NB4 (cell line): ENCODE measurements at regions not wholly inside any gene's neighbourhood (a gene's known extent, or its start where the extent isn't known, plus 50 kb on each side); places are given as distances from the start of the nearest gene placed in this dataset.

Experiments
- DNase-seq: peaks from one replicate; pipeline ENCODE4 v3.0.0; 2010; ENCODE audit warnings: low read depth
- H3K4me3 ChIP-seq: one replicate; pipeline ENCODE4 v1.5.1; 2011; ENCODE audit warnings: mild to moderate bottlenecking, low read depth, low read length, moderate library complexity
- MYC ChIP-seq: IDR thresholded peaks from 2 replicates; pipeline ENCODE4 v1.6.1; 2011; ENCODE audit warnings: low read depth, low read length
- POLR2A ChIP-seq: IDR thresholded peaks from 2 replicates; pipeline ENCODE4 v1.6.1; 2011; ENCODE audit warnings: mild to moderate bottlenecking; ENCODE audit not compliant: insufficient read length; ENCODE audit errors: extremely low read depth
- TF ChIP-seq, protein P1 (sequence below): IDR thresholded peaks from one replicate; pipeline ENCODE4 v1.5.1; 2012; ENCODE audit warnings: low read depth, low read length
- TF ChIP-seq, protein P2 (sequence below): IDR thresholded peaks from 2 replicates; pipeline ENCODE4 v1.6.1; 2011; ENCODE audit warnings: low read depth, low read length

DNA sequence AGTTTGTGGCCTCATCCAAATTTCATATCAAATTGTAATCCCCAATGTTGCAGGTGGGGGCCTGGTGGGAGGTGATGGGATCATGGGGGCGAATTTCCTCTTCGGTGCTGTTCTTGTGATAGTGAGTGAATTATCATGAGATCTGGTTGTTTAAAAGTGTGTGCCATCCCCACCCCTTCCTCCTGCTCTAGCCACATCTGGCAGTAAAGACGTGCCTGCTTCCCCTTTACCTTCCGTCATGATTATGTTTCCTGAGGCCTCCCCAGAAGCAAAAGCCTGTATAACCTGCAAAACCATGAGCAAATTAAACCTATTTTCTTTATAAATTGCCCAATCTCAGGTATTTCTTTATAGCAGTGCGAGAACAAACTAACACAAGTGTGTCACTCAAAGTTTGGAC lies 71.0 kb upstream of the MOCS2 start:
- H3K4me3 ChIP-seq = no peak overlapping the region
- DNase-seq = no peak
- TF ChIP-seq MYC (no peak), POLR2A (no peak)
- TF ChIP-seq, protein P1, sequence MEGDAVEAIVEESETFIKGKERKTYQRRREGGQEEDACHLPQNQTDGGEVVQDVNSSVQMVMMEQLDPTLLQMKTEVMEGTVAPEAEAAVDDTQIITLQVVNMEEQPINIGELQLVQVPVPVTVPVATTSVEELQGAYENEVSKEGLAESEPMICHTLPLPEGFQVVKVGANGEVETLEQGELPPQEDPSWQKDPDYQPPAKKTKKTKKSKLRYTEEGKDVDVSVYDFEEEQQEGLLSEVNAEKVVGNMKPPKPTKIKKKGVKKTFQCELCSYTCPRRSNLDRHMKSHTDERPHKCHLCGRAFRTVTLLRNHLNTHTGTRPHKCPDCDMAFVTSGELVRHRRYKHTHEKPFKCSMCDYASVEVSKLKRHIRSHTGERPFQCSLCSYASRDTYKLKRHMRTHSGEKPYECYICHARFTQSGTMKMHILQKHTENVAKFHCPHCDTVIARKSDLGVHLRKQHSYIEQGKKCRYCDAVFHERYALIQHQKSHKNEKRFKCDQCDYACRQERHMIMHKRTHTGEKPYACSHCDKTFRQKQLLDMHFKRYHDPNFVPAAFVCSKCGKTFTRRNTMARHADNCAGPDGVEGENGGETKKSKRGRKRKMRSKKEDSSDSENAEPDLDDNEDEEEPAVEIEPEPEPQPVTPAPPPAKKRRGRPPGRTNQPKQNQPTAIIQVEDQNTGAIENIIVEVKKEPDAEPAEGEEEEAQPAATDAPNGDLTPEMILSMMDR = no peak
- TF ChIP-seq, protein P2, sequence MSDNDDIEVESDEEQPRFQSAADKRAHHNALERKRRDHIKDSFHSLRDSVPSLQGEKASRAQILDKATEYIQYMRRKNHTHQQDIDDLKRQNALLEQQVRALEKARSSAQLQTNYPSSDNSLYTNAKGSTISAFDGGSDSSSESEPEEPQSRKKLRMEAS = no peak

DNA sequence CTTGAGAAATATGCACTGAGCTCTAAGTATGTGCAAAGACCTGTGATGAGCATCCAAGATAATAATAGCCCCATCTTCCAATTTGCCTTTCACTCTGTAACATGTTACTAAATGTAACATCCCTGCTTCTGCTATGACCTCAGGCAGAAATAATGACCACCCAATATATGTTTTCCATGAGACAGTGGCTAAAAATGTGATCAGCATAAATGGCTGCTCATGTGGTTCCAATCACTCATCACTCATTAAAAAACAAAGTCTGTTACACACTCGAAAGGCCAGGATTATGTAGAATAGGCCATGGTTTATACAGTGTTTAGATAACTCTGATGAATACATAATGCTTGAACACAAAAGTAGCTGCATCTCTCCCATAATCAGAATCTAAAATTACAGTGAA lies 71.4 kb upstream of the MOCS2 start:
- DNase-seq = no peak
- no peak overlapping the region for H3K4me3 ChIP-seq
- TF ChIP-seq, protein P1 = no peak
- no peak for TF ChIP-seq POLR2A
- TF ChIP-seq, protein P2 = no peak

DNA sequence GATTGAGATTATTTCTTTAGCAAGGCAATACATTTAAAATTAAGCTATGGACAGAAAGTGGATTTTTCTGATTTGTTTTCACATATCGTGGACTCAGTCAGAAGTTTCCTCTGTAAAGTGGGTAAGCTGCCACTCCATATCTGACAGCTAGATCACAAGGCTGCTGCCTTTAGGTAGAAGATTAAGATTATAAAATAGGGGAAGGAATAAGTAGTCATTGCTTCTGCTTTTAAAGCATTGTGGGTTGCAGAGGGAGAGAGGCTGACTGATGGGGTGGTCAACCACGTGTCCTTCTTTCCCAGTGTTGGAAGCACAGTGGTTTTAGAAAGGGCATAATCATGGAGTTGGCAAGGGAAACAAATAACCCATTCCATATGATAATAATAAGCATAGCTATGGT lies 74.3 kb upstream of the MOCS2 start:
- DNase-seq = no peak
- no peak overlapping the region for H3K4me3 ChIP-seq
- TF ChIP-seq MYC (no peak), POLR2A (no peak)
- TF ChIP-seq, protein P1 = no peak
- TF ChIP-seq, protein P2 = no peak

DNA sequence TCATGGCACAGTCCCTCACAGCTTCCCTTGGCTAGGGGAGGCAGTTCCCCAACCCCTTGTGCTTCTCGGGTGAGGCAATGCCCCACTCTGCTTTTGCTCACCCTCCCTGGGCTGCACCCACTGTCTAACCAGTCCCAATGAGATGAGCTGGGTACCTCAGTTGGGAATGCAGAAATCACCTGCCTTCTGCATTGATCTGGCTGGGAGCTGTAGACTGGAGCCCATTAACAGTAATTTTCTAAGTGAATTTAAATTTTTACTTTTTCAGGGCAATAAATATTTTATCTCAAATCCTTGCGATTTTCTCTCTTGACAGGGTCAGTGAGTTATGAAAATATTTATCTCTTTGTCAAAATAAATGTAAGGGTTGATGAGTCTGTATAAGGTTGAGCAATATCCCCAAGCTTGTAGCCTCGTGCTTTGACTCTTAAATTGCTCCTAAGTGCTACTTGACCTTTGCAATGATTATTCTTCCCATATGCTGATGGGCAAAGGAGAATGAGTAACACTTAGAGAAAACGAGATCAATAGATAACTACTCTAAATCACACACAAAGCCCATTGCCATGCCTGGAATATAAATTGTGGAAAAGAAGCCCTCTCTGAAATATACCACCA lies 82.1 kb upstream of the MOCS2 start:
- DNase-seq = no peak
- TF ChIP-seq POLR2A (no peak), MYC (no peak)
- TF ChIP-seq, protein P2 = no peak
- TF ChIP-seq, protein P1 = no peak

DNA sequence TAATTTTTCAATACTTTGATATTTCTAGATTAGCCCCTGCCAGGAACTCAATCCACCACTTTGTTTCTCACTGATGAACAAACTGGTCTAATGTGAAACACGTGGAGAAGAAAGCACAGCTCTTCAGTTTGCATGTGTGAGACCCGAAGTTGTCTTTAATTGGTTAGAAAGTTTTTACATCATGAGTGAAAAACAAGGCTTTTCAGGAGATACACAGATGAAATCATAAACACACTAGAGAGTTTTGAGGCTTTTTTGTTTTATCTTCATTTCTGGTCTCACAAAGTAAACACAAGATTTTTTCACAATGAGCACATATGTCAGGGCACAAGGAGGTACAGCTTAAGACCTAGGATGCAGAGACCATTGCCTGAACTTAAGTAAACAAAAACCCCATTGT lies 84.5 kb upstream of the MOCS2 start:
- DNase-seq = no peak
- TF ChIP-seq, protein P2 = no peak
- TF ChIP-seq POLR2A (no peak), MYC (no peak)
- TF ChIP-seq, protein P1 = no peak
- no peak overlapping the region for H3K4me3 ChIP-seq

More for the DNA sequence above, 82.1 kb upstream of the MOCS2 start:
- H3K4me3 ChIP-seq = no peak overlapping the region
